GM13976 (cell line): ENCODE measurements at regions not wholly inside any gene's neighbourhood (a gene's known extent, or its start where the extent isn't known, plus 50 kb on each side); places are given as distances from the start of the nearest gene placed in this dataset.

Experiments used
- DNase-seq: peaks from one replicate; pipeline ENCODE4 v3.0.0; 2012; ENCODE audit warnings: low spot score
- in situ Hi-C: fragments of 300-500 bp; cut with MboI; formaldehyde crosslinking; loops from one replicate; pipeline ENCODE4 v1.12.0; 2022; ENCODE audit warnings: low sequenced_read_pairs, mixed read lengths, inconsistent platforms; ENCODE audit not compliant: unreplicated experiment
- TF ChIP-seq, protein P1 (sequence below): IDR thresholded peaks from 2 replicates; pipeline ENCODE4 v1.5.1; 2012; ENCODE audit warnings: borderline replicate concordance, mild to moderate bottlenecking; ENCODE audit not compliant: insufficient read depth; ENCODE audit errors: extremely low read depth, missing control alignments, control extremely low read depth

GRCh38 chr5:121624035-121624434 lies 227.6 kb upstream of the FTMT start:
- DNase-seq = no peak
- in situ Hi-C loops = no loop called here
- TF ChIP-seq, protein P1, sequence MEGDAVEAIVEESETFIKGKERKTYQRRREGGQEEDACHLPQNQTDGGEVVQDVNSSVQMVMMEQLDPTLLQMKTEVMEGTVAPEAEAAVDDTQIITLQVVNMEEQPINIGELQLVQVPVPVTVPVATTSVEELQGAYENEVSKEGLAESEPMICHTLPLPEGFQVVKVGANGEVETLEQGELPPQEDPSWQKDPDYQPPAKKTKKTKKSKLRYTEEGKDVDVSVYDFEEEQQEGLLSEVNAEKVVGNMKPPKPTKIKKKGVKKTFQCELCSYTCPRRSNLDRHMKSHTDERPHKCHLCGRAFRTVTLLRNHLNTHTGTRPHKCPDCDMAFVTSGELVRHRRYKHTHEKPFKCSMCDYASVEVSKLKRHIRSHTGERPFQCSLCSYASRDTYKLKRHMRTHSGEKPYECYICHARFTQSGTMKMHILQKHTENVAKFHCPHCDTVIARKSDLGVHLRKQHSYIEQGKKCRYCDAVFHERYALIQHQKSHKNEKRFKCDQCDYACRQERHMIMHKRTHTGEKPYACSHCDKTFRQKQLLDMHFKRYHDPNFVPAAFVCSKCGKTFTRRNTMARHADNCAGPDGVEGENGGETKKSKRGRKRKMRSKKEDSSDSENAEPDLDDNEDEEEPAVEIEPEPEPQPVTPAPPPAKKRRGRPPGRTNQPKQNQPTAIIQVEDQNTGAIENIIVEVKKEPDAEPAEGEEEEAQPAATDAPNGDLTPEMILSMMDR = no peak

- no peak for DNase-seq
- TF ChIP-seq, protein P1 = no peak
- in situ Hi-C loops = no loop called here
These were observed 222.9 kb upstream of the FTMT start for GRCh38 chr5:121628783-121629182.

- TF ChIP-seq, protein P1 = no peak
- in situ Hi-C loops = no loop called here
- no peak for DNase-seq
These were observed 221.3 kb upstream of the FTMT start for GRCh38 chr5:121630402-121630801.

- no peak for DNase-seq
- TF ChIP-seq, protein P1 = no peak
- in situ Hi-C loops = no loop called here
These were observed 216.7 kb upstream of the FTMT start for GRCh38 chr5:121634946-121635345.

GRCh38 chr5:121638126-121638525 lies 213.6 kb upstream of the FTMT start:
- TF ChIP-seq, protein P1 = no peak
- DNase-seq = no peak
- in situ Hi-C loops = no loop called here

DNA sequence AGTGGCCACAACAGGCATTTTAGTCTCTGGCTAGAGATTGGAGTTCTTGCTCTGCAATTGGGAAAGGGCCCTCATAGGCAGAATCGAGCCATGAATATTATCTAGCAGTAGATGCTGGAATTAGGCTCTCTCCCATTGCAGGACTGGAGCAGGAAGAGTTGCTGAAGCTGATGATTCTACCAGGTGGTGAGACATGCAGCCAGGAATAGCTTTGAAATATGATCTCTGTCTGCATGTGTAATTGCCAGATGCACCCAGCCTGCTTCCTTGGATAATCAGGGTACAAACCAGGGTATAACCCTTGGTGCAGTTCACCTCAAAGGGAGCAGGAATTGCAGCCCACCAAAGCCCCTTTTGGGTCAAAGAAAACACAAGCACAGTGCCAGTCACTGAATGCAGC lies 211.4 kb upstream of the FTMT start:
- in situ Hi-C loops = no loop called here
- DNase-seq = no peak
- TF ChIP-seq, protein P1 = no peak

DNA sequence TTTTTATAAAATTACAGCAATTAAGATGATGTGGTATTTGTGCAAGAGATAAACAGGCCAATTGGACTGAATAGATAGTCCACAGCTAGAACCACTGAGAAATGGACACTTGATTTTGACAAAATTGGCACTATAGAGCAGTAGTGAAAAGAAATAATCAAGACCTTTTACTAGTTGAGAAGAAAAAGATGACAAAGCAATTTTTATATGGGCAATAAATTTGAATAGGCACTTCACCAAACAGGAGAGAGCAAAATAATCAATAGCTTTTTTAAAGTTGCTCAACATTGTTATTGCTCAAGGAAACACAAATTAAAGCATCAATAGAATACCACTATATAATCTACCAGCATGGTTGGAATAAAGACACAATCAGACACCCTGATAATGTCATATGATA lies 193.5 kb upstream of the FTMT start:
- TF ChIP-seq, protein P1 = no peak
- no peak for DNase-seq
- in situ Hi-C loops = no loop called here
